ENCODE measurements at regions not wholly inside any gene's neighbourhood (a gene's known extent, or its start where the extent isn't known, plus 50 kb on each side); places are given as distances from the start of the nearest gene placed in this dataset.

DNA sequence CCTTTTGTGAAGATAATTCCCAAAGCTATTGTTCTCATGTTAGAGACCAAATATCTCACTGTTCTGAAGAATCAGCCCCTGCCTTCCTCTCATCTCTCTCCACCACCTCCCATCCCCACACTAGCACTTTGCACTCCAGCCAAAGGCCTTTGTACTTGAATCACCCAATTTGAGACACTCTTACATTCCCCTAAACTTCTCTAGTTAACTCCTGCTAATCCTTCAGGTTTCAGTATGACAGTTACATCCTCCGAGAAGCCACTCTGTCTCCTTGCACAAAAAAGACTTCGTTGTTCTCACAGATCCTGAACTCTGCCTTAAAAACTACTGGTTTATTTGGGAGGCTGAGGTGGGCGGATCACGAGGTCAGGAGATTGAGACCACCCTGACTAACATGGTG lies 227.5 kb downstream of the PIK3R1 start:
- TF ChIP-seq, protein P1, sequence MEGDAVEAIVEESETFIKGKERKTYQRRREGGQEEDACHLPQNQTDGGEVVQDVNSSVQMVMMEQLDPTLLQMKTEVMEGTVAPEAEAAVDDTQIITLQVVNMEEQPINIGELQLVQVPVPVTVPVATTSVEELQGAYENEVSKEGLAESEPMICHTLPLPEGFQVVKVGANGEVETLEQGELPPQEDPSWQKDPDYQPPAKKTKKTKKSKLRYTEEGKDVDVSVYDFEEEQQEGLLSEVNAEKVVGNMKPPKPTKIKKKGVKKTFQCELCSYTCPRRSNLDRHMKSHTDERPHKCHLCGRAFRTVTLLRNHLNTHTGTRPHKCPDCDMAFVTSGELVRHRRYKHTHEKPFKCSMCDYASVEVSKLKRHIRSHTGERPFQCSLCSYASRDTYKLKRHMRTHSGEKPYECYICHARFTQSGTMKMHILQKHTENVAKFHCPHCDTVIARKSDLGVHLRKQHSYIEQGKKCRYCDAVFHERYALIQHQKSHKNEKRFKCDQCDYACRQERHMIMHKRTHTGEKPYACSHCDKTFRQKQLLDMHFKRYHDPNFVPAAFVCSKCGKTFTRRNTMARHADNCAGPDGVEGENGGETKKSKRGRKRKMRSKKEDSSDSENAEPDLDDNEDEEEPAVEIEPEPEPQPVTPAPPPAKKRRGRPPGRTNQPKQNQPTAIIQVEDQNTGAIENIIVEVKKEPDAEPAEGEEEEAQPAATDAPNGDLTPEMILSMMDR (IDR thresholded peaks at IDR 0.05; ENCODE audit: borderline replicate concordance, extremely low read depth, low read length, poor library complexity, severe bottlenecking), result no peak
- TF ChIP-seq EZH2 (IDR thresholded peaks at IDR 0.05; ENCODE audit: borderline replicate concordance, low read depth, low read length, severe bottlenecking), result no peak

Data from DND-41 (cell line).